Smooth muscle cell (in vitro differentiated cells): ENCODE measurements at regions not wholly inside any gene's neighbourhood (a gene's known extent, or its start where the extent isn't known, plus 50 kb on each side); places are given as distances from the start of the nearest gene placed in this dataset.
A peak's percentile ranks its signal among the peaks of the same experiment; 100 is the strongest.

Source experiments
- DNase-seq: peaks from one replicate; lab custom pipeline; 2025; ENCODE audit not compliant: unreplicated experiment; lab: John Stamatoyannopoulos, UW
- H2AFZ ChIP-seq: fragments of 200-600 bp; sonication (generic); 2 replicates; pipeline ENCODE4 v1.6.0; 2016; ENCODE audit warnings: antibody characterized with exemption, low read depth, mild to moderate bottlenecking
- H3F3A ChIP-seq: fragments of 200-600 bp; sonication (generic); 2 replicates; pipeline ENCODE4 v1.6.0; 2017; ENCODE audit warnings: antibody characterized with exemption, low read depth
- H3K27ac ChIP-seq: fragments of 200-600 bp; sonication (generic); 2 replicates; pipeline ENCODE4 v1.5.1; 2016; ENCODE audit warnings: low read depth, mild to moderate bottlenecking
- H3K27me3 ChIP-seq: fragments of 200-600 bp; sonication (generic); 2 replicates; pipeline ENCODE4 v1.6.1; 2016; ENCODE audit warnings: low read depth, mild to moderate bottlenecking
- H3K36me3 ChIP-seq: fragments of 200-600 bp; sonication (generic); 2 replicates; pipeline ENCODE4 v1.5.1; 2016; ENCODE audit warnings: low read depth
- H3K4me1 ChIP-seq: fragments of 200-600 bp; sonication (generic); 2 replicates; pipeline ENCODE4 v1.5.1; 2016; ENCODE audit warnings: low read depth
- H3K4me2 ChIP-seq: fragments of 200-600 bp; sonication (generic); 2 replicates; pipeline ENCODE4 v1.6.0; 2016; ENCODE audit warnings: mild to moderate bottlenecking
- H3K4me3 ChIP-seq: fragments of 200-600 bp; sonication (generic); 2 replicates; pipeline ENCODE4 v1.5.1; 2016; ENCODE audit warnings: mild to moderate bottlenecking
- H3K79me2 ChIP-seq: fragments of 200-600 bp; sonication (generic); 2 replicates; pipeline ENCODE4 v1.6.0; 2016; ENCODE audit warnings: low read depth, mild to moderate bottlenecking
- H3K9ac ChIP-seq: fragments of 200-600 bp; sonication (generic); 2 replicates; pipeline ENCODE4 v1.6.0; 2016; ENCODE audit warnings: low read depth
- H3K9me3 ChIP-seq: fragments of 200-600 bp; sonication (generic); replicated peaks from 2 replicates; pipeline ENCODE4 v1.5.1; 2016; ENCODE audit warnings: low read depth
- H4K20me1 ChIP-seq: fragments of 200-600 bp; sonication (generic); 2 replicates; pipeline ENCODE4 v1.6.0; 2016; ENCODE audit warnings: low read depth
- WGBS: methylation state at CpG from one replicate; pipeline ENCODE4 v1.1.7; 2016; ENCODE audit warnings: low lambda C conversion rate; 5-methylcytosine and 5-hydroxymethylcytosine counted together
- TF ChIP-seq, protein P1 (sequence below): fragments of 200-600 bp; sonication (generic); IDR thresholded peaks from 2 replicates; pipeline ENCODE4 v1.5.1; 2017; ENCODE audit warnings: borderline replicate concordance, mild to moderate bottlenecking, antibody characterized with exemption; ENCODE audit not compliant: insufficient read depth, poor library complexity, severe bottlenecking

DNA sequence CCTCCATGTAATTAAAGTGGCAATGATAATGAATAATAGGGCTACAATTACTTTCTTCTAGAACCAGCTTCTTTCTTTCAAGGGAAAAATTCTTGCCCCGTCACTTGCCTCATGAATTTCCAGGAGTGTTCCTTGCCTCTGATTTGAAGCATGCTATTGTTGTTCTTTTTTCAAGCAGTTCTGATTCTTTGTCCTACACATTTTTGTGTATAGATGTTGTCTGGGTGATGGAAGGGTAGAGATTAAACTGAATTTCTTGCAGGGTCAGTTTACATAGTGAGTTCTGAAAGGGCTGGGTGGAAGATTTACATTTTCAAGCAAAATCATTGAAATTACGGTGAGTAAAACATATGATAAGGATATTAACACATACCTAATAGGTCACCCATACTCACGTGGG is 107.0 kb upstream of the TENM3 start:
- Histone ChIP-seq H3K9ac (no peak overlapping the region), H4K20me1 (no peaks in the 10 kb centered on the region), H3K9me3 (no peaks in the 10 kb centered on the region), H3K36me3 (no peaks in the 10 kb centered on the region), H3K4me2 (no peak overlapping the region), H3K79me2 (peaks cover 6% of the 10 kb centered on the region), H3F3A (no peaks in the 10 kb centered on the region), H3K27ac (no peak overlapping the region), H3K4me1 (peaks cover 23% of the 10 kb centered on the region), H2AFZ (no peak overlapping the region), H3K27me3 (no peaks in the 10 kb centered on the region), H3K4me3 (no peak overlapping the region)
- TF ChIP-seq, protein P1, sequence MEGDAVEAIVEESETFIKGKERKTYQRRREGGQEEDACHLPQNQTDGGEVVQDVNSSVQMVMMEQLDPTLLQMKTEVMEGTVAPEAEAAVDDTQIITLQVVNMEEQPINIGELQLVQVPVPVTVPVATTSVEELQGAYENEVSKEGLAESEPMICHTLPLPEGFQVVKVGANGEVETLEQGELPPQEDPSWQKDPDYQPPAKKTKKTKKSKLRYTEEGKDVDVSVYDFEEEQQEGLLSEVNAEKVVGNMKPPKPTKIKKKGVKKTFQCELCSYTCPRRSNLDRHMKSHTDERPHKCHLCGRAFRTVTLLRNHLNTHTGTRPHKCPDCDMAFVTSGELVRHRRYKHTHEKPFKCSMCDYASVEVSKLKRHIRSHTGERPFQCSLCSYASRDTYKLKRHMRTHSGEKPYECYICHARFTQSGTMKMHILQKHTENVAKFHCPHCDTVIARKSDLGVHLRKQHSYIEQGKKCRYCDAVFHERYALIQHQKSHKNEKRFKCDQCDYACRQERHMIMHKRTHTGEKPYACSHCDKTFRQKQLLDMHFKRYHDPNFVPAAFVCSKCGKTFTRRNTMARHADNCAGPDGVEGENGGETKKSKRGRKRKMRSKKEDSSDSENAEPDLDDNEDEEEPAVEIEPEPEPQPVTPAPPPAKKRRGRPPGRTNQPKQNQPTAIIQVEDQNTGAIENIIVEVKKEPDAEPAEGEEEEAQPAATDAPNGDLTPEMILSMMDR: no peak
- DNase-seq: no peak
- WGBS: 84% methylated on average over 3 of the region's 3 CpGs

DNA sequence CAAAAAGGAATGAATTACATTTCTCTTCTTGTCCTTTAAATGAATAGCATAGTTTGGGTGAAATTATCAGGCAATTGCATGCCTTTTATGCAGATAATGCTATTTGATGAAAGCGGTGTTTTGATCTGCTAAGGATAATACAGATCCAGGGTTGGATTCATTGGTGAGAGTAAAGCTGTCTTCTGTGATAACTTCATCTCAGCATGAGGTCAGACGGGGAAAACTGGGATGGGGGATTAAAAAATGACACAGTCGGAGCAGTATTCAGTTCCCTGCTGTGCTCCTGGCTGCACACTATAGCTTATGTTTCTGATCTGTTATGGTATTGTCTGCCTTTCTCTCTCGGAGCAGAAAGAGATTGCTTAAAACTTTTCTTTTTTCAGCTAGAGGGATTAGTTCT is 105.9 kb upstream of the TENM3 start:
- Histone ChIP-seq H3K36me3 (no peaks in the 10 kb centered on the region), H3F3A (no peaks in the 10 kb centered on the region), H4K20me1 (no peaks in the 10 kb centered on the region), H3K27ac (no peak overlapping the region), H2AFZ (no peak overlapping the region), H3K79me2 (peaks cover 14% of the 10 kb centered on the region), H3K4me2 (peak overlapping the region; percentile 32), H3K9ac (no peak overlapping the region), H3K4me3 (no peak overlapping the region), H3K27me3 (no peaks in the 10 kb centered on the region), H3K4me1 (peaks cover 34% of the 10 kb centered on the region), H3K9me3 (no peaks in the 10 kb centered on the region)
- DNase-seq: no peak
- 21% methylated on average over 4 of the region's 4 CpGs for WGBS
- TF ChIP-seq, protein P1: no peak

DNA sequence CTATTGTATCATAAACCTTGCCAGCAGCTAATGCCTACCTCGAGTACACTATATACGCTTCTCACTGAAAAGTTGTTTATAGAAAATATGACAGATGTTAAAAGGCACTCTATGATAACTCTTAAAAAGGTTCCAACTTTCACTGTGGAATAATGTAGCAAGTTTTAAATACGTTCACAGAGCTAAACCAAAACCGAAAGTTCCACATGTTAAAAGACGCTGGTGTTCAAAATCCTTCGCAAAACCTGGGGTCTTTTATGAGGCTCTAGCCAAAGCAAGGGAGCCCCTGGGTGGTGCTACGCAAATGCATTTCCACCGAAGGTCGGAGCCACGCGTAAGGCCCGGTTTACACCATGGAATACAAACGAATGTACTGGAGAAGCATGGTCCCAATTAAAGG is 103.7 kb upstream of the TENM3 start:
- H3K27ac ChIP-seq: no peak overlapping the region
- H3F3A ChIP-seq: no peaks in the 10 kb centered on the region
- WGBS: 74% methylated on average over 13 of the region's 13 CpGs
- H3K4me1 ChIP-seq: peaks cover 36% of the 10 kb centered on the region
- no peaks in the 10 kb centered on the region for H4K20me1 ChIP-seq
- H2AFZ ChIP-seq: no peak overlapping the region
- H3K9me3 ChIP-seq: no peaks in the 10 kb centered on the region
- H3K4me2 ChIP-seq: peak overlapping the region; percentile 43
- peaks cover 14% of the 10 kb centered on the region for H3K79me2 ChIP-seq
- no peaks in the 10 kb centered on the region for H3K36me3 ChIP-seq
- H3K4me3 ChIP-seq: no peak overlapping the region
- H3K27me3 ChIP-seq: no peaks in the 10 kb centered on the region
- H3K9ac ChIP-seq: no peak overlapping the region
- TF ChIP-seq, protein P1: no peak
- no peak for DNase-seq

DNA sequence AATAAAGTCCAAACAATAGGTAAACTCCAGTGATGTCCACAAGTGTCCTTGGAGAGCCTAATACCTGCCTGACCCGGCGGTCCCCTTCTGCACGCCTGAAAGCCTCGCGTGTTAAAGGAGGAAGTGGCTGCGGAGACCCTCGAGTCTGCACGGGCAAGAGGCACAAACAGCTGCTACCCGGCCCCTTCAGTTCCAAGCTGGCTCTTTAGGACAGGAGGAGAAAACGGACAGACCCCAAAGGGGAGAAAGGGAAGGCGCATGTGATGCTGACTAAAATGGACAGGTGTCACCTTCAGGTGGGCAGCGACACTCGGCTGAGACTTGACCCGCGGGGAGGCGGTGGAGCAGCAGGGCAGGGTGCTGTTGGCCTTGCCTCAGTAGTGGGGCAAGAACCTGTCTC is 102.7 kb upstream of the TENM3 start:
- WGBS: 80% methylated on average over 16 of the region's 16 CpGs

More for the DNA sequence above, 102.7 kb upstream of the TENM3 start:
- no peak for DNase-seq
- Histone ChIP-seq H3K4me3 (peak overlapping the region; percentile 91), H3K9ac (no peak overlapping the region), H2AFZ (no peak overlapping the region), H3F3A (no peaks in the 10 kb centered on the region), H4K20me1 (no peaks in the 10 kb centered on the region), H3K4me2 (peak overlapping the region; percentile 92), H3K79me2 (peaks cover 22% of the 10 kb centered on the region), H3K36me3 (no peaks in the 10 kb centered on the region), H3K27me3 (no peaks in the 10 kb centered on the region), H3K9me3 (no peaks in the 10 kb centered on the region), H3K27ac (no peak overlapping the region), H3K4me1 (peaks cover 36% of the 10 kb centered on the region)
- TF ChIP-seq, protein P1: no peak
